ENCODE measurements at regions not wholly inside any gene's neighbourhood (a gene's known extent, or its start where the extent isn't known, plus 50 kb on each side); places are given as distances from the start of the nearest gene placed in this dataset.

- Mint-ChIP-seq H3K27me3 (ENCODE audit: unreplicated experiment) (peaks cover 1% of the 10 kb centered on the region), H3K4me3 (ENCODE audit: unreplicated experiment) (no peak overlapping the region), H3K9me3 (ENCODE audit: unreplicated experiment) (no peaks in the 10 kb centered on the region), H3K27ac (ENCODE audit: unreplicated experiment) (no peak overlapping the region), H3K4me1 (ENCODE audit: low read depth, unreplicated experiment) (peaks cover 2% of the 10 kb centered on the region), H3K36me3 (ENCODE audit: unreplicated experiment) (no peaks in the 10 kb centered on the region)
- TF ChIP-seq, protein P1, sequence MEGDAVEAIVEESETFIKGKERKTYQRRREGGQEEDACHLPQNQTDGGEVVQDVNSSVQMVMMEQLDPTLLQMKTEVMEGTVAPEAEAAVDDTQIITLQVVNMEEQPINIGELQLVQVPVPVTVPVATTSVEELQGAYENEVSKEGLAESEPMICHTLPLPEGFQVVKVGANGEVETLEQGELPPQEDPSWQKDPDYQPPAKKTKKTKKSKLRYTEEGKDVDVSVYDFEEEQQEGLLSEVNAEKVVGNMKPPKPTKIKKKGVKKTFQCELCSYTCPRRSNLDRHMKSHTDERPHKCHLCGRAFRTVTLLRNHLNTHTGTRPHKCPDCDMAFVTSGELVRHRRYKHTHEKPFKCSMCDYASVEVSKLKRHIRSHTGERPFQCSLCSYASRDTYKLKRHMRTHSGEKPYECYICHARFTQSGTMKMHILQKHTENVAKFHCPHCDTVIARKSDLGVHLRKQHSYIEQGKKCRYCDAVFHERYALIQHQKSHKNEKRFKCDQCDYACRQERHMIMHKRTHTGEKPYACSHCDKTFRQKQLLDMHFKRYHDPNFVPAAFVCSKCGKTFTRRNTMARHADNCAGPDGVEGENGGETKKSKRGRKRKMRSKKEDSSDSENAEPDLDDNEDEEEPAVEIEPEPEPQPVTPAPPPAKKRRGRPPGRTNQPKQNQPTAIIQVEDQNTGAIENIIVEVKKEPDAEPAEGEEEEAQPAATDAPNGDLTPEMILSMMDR (IDR thresholded peaks at IDR 0.05; ENCODE audit: partially characterized antibody, unreplicated experiment) = no peak
- no peak for DNase-seq
These were observed 132.7 kb downstream of the EVA1A start for GRCh38 chr2:75428060-75428459.

- no peak for DNase-seq
- Mint-ChIP-seq H3K36me3 (ENCODE audit: unreplicated experiment) (no peaks in the 10 kb centered on the region), H3K9me3 (ENCODE audit: unreplicated experiment) (no peaks in the 10 kb centered on the region), H3K27ac (ENCODE audit: unreplicated experiment) (no peak overlapping the region), H3K4me3 (ENCODE audit: unreplicated experiment) (no peak overlapping the region), H3K27me3 (ENCODE audit: unreplicated experiment) (no peaks in the 10 kb centered on the region), H3K4me1 (ENCODE audit: low read depth, unreplicated experiment) (no peaks in the 10 kb centered on the region)
- TF ChIP-seq, protein P1 (IDR thresholded peaks at IDR 0.05; ENCODE audit: partially characterized antibody, unreplicated experiment) = no peak
These were observed 135.7 kb downstream of the EVA1A start for GRCh38 chr2:75424936-75425619.

GRCh38 chr2:75421986-75422385 lies 138.8 kb downstream of the EVA1A start:
- no peaks in the 10 kb centered on the region for H3K9me3 Mint-ChIP-seq (ENCODE audit: unreplicated experiment)
- no peak overlapping the region for H3K4me3 Mint-ChIP-seq (ENCODE audit: unreplicated experiment)
- DNase-seq = no peak
- H3K4me1 Mint-ChIP-seq (ENCODE audit: low read depth, unreplicated experiment) = no peaks in the 10 kb centered on the region
- H3K27ac Mint-ChIP-seq (ENCODE audit: unreplicated experiment) = no peak overlapping the region
- TF ChIP-seq, protein P1 (IDR thresholded peaks at IDR 0.05; ENCODE audit: partially characterized antibody, unreplicated experiment) = no peak
- H3K27me3 Mint-ChIP-seq (ENCODE audit: unreplicated experiment) = no peaks in the 10 kb centered on the region
- H3K36me3 Mint-ChIP-seq (ENCODE audit: unreplicated experiment) = no peaks in the 10 kb centered on the region

- no peaks in the 10 kb centered on the region for H3K36me3 Mint-ChIP-seq (ENCODE audit: unreplicated experiment)
- no peak overlapping the region for H3K4me3 Mint-ChIP-seq (ENCODE audit: unreplicated experiment)
- TF ChIP-seq, protein P1 (IDR thresholded peaks at IDR 0.05; ENCODE audit: partially characterized antibody, unreplicated experiment) = no peak
- H3K4me1 Mint-ChIP-seq (ENCODE audit: low read depth, unreplicated experiment) = no peaks in the 10 kb centered on the region
- no peak for DNase-seq
- H3K9me3 Mint-ChIP-seq (ENCODE audit: unreplicated experiment) = no peaks in the 10 kb centered on the region
- no peak overlapping the region for H3K27ac Mint-ChIP-seq (ENCODE audit: unreplicated experiment)
- H3K27me3 Mint-ChIP-seq (ENCODE audit: unreplicated experiment) = no peaks in the 10 kb centered on the region
These were observed 144.1 kb downstream of the EVA1A start for GRCh38 chr2:75416420-75417342.

DNA sequence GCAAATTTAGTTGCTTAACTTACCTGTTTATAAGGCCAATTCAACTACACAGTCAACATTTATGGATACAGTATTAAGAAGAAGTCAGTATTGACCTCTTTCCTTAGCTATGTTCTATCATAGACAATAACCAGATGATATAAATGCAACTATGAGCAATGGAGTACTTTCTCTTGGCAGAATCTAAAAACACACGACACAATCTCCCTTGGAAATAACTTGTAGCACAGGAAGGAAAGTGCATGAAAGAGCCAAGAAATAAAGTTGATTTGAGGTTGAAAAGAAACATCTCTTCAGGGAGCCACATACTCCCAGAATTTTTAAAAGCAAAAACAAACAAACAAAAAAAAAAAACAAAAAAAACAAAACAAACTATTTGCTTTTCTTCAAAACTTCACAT lies 145.0 kb downstream of the EVA1A start:
- TF ChIP-seq, protein P1 (IDR thresholded peaks at IDR 0.05; ENCODE audit: partially characterized antibody, unreplicated experiment) = no peak
- Mint-ChIP-seq H3K4me1 (ENCODE audit: low read depth, unreplicated experiment) (no peaks in the 10 kb centered on the region), H3K27me3 (ENCODE audit: unreplicated experiment) (no peaks in the 10 kb centered on the region), H3K4me3 (ENCODE audit: unreplicated experiment) (no peak overlapping the region), H3K27ac (ENCODE audit: unreplicated experiment) (no peak overlapping the region), H3K36me3 (ENCODE audit: unreplicated experiment) (no peaks in the 10 kb centered on the region), H3K9me3 (ENCODE audit: unreplicated experiment) (no peaks in the 10 kb centered on the region)
- no peak for DNase-seq
